Natural killer cell treated with Interleukin-12 subunit alpha and Interleukin-12 subunit beta and Interleukin-15 and Interleukin-18, amount 100 ng/mL, for 72 hours (primary cell): ENCODE measurements at regions not wholly inside any gene's neighbourhood (a gene's known extent, or its start where the extent isn't known, plus 50 kb on each side); places are given as distances from the start of the nearest gene placed in this dataset.

Source experiments
- ATAC-seq, 2 donors: fragments of 150-1000 bp; cut with Tn5 transposase in 1 of 2; sonication (Bioruptor Pico), chemical (Tn5 transposase) in 1 of 2; 2 replicates each; pipeline ENCODE4 v1.10.0; 2021
- DNase-seq: peaks from one replicate; pipeline ENCODE4 v3.0.0; 2022; ENCODE audit warnings: low spot score
- H3K27ac Mint-ChIP-seq, 2 donors: 1 replicate in 1 of 2; 2 replicates in 1 of 2; pipeline ENCODE4 v1.8.0; 2022; ENCODE audit warnings: mixed read lengths in 2 of 2, mild to moderate bottlenecking in 1 of 2, moderate library complexity in 1 of 2
- H3K27me3 Mint-ChIP-seq, 2 donors: 1 replicate in 1 of 2; 2 replicates in 1 of 2; pipeline ENCODE4 v1.8.0; 2022; ENCODE audit warnings: mixed read lengths in 2 of 2
- H3K36me3 Mint-ChIP-seq: one replicate; pipeline ENCODE4 v1.8.0; 2022; ENCODE audit warnings: mixed read lengths
- H3K4me1 Mint-ChIP-seq, 2 donors: 1 replicate in 1 of 2; 2 replicates in 1 of 2; pipeline ENCODE4 v1.8.0; 2022; ENCODE audit warnings: low read depth in 2 of 2, mixed read lengths in 2 of 2, mild to moderate bottlenecking in 1 of 2
- H3K4me3 Mint-ChIP-seq: one replicate; pipeline ENCODE4 v1.8.0; 2022; ENCODE audit warnings: mixed read lengths
- H3K9me3 Mint-ChIP-seq: 2 replicates; pipeline ENCODE4 v1.8.0; 2022; ENCODE audit warnings: mixed read lengths

- Mint-ChIP-seq H3K27me3 (no peaks in the 10 kb centered on the region), H3K27ac (no peak overlapping the region), H3K36me3 (peaks cover 13% of the 10 kb centered on the region), H3K4me3 (no peak overlapping the region), H3K4me1 (no peaks in the 10 kb centered on the region), H3K9me3 (peaks cover 13% of the 10 kb centered on the region)
- DNase-seq (no peak), ATAC-seq (no peak)
Observed at GRCh38 chr5:165829504-165829903, 2324.1 kb downstream of the MAT2B start.

GRCh38 chr5:165834891-165835290, 2329.5 kb downstream of the MAT2B start:
- no peak overlapping the region for H3K4me3 Mint-ChIP-seq
- no peak for ATAC-seq
- H3K4me1 Mint-ChIP-seq: no peaks in the 10 kb centered on the region
- no peak for DNase-seq
- H3K9me3 Mint-ChIP-seq: peaks cover 20% of the 10 kb centered on the region
- peaks cover 10% of the 10 kb centered on the region for H3K36me3 Mint-ChIP-seq
- no peak overlapping the region for H3K27ac Mint-ChIP-seq
- no peaks in the 10 kb centered on the region for H3K27me3 Mint-ChIP-seq

- DNase-seq: no peak
- H3K27me3 Mint-ChIP-seq: no peaks in the 10 kb centered on the region
- ATAC-seq: no peak
- no peak overlapping the region for H3K4me3 Mint-ChIP-seq
- no peak overlapping the region for H3K27ac Mint-ChIP-seq
- H3K36me3 Mint-ChIP-seq: peaks cover 6% of the 10 kb centered on the region
- H3K4me1 Mint-ChIP-seq: no peaks in the 10 kb centered on the region
- H3K9me3 Mint-ChIP-seq: peaks cover 17% of the 10 kb centered on the region
Observed at GRCh38 chr5:165836046-165836445, 2330.6 kb downstream of the MAT2B start.

- H3K27me3 Mint-ChIP-seq: no peaks in the 10 kb centered on the region
Observed at GRCh38 chr5:165837286-165837685, 2331.9 kb downstream of the MAT2B start.

GRCh38 chr5:165844571-165844970, 2339.2 kb downstream of the MAT2B start:
- H3K9me3 Mint-ChIP-seq: peaks cover 19% of the 10 kb centered on the region
- no peak for ATAC-seq
- no peak overlapping the region for H3K4me3 Mint-ChIP-seq

More at GRCh38 chr5:165837286-165837685, 2331.9 kb downstream of the MAT2B start:
- no peak for ATAC-seq
- no peaks in the 10 kb centered on the region for H3K4me1 Mint-ChIP-seq
- peaks cover 4% of the 10 kb centered on the region for H3K36me3 Mint-ChIP-seq
- no peak for DNase-seq
- peaks cover 12% of the 10 kb centered on the region for H3K9me3 Mint-ChIP-seq
- H3K27ac Mint-ChIP-seq: no peak overlapping the region
- H3K4me3 Mint-ChIP-seq: no peak overlapping the region

GRCh38 chr5:165858118-165858517, 2352.7 kb downstream of the MAT2B start:
- Mint-ChIP-seq H3K4me1 (no peaks in the 10 kb centered on the region), H3K27ac (no peak overlapping the region), H3K4me3 (no peak overlapping the region), H3K36me3 (peaks cover 19% of the 10 kb centered on the region), H3K27me3 (no peaks in the 10 kb centered on the region), H3K9me3 (peaks cover 21% of the 10 kb centered on the region)
- DNase-seq (no peak), ATAC-seq (no peak)

More at GRCh38 chr5:165844571-165844970, 2339.2 kb downstream of the MAT2B start:
- H3K27ac Mint-ChIP-seq: no peak overlapping the region
- H3K4me1 Mint-ChIP-seq: no peaks in the 10 kb centered on the region
- no peaks in the 10 kb centered on the region for H3K27me3 Mint-ChIP-seq
- DNase-seq: no peak
- H3K36me3 Mint-ChIP-seq: no peaks in the 10 kb centered on the region

GRCh38 chr5:165859251-165859650, 2353.8 kb downstream of the MAT2B start:
- Mint-ChIP-seq H3K27me3 (no peaks in the 10 kb centered on the region), H3K36me3 (peaks cover 20% of the 10 kb centered on the region), H3K4me1 (no peaks in the 10 kb centered on the region), H3K4me3 (no peak overlapping the region), H3K27ac (no peak overlapping the region), H3K9me3 (peaks cover 24% of the 10 kb centered on the region)
- DNase-seq (no peak), ATAC-seq (no peak)

GRCh38 chr5:165863239-165863638, 2357.8 kb downstream of the MAT2B start:
- Mint-ChIP-seq H3K4me1 (no peaks in the 10 kb centered on the region), H3K4me3 (no peak overlapping the region), H3K36me3 (peaks cover 5% of the 10 kb centered on the region), H3K27ac (no peak overlapping the region), H3K9me3 (peaks cover 15% of the 10 kb centered on the region), H3K27me3 (no peaks in the 10 kb centered on the region)
- ATAC-seq: no peak
- no peak for DNase-seq

GRCh38 chr5:165871291-165871690, 2365.9 kb downstream of the MAT2B start:
- Mint-ChIP-seq H3K36me3 (no peaks in the 10 kb centered on the region), H3K9me3 (peaks cover 18% of the 10 kb centered on the region), H3K27me3 (no peaks in the 10 kb centered on the region), H3K4me1 (no peaks in the 10 kb centered on the region), H3K27ac (no peak overlapping the region), H3K4me3 (no peak overlapping the region)
- ATAC-seq (no peak), DNase-seq (no peak)

- H3K36me3 Mint-ChIP-seq: peaks cover 8% of the 10 kb centered on the region
- no peaks in the 10 kb centered on the region for H3K4me1 Mint-ChIP-seq
- no peak for ATAC-seq
Observed at GRCh38 chr5:165874851-165875250, 2369.4 kb downstream of the MAT2B start.

GRCh38 chr5:165876538-165876937, 2371.1 kb downstream of the MAT2B start:
- ATAC-seq (no peak), DNase-seq (no peak)
- H3K36me3 Mint-ChIP-seq: peaks cover 8% of the 10 kb centered on the region
- H3K27me3 Mint-ChIP-seq: no peaks in the 10 kb centered on the region
- H3K4me1 Mint-ChIP-seq: no peaks in the 10 kb centered on the region
- H3K27ac Mint-ChIP-seq: no peak overlapping the region
- no peak overlapping the region for H3K4me3 Mint-ChIP-seq
- H3K9me3 Mint-ChIP-seq: peaks cover 25% of the 10 kb centered on the region

More at GRCh38 chr5:165874851-165875250, 2369.4 kb downstream of the MAT2B start:
- Mint-ChIP-seq H3K27ac (no peak overlapping the region), H3K9me3 (peaks cover 31% of the 10 kb centered on the region), H3K27me3 (no peaks in the 10 kb centered on the region), H3K4me3 (no peak overlapping the region)
- no peak for DNase-seq

- DNase-seq (no peak), ATAC-seq (no peak)
- H3K36me3 Mint-ChIP-seq: peaks cover 8% of the 10 kb centered on the region
- H3K9me3 Mint-ChIP-seq: peaks cover 23% of the 10 kb centered on the region
- H3K27ac Mint-ChIP-seq: no peak overlapping the region
- H3K27me3 Mint-ChIP-seq: no peaks in the 10 kb centered on the region
- no peak overlapping the region for H3K4me3 Mint-ChIP-seq
- H3K4me1 Mint-ChIP-seq: no peaks in the 10 kb centered on the region
Observed at GRCh38 chr5:165877475-165877874, 2372.1 kb downstream of the MAT2B start.

- ATAC-seq (no peak), DNase-seq (no peak)
- H3K9me3 Mint-ChIP-seq: peaks cover 20% of the 10 kb centered on the region
- no peaks in the 10 kb centered on the region for H3K27me3 Mint-ChIP-seq
- no peak overlapping the region for H3K27ac Mint-ChIP-seq
- peaks cover 8% of the 10 kb centered on the region for H3K36me3 Mint-ChIP-seq
- H3K4me1 Mint-ChIP-seq: no peaks in the 10 kb centered on the region
- H3K4me3 Mint-ChIP-seq: no peak overlapping the region
Observed at GRCh38 chr5:165881259-165881658, 2375.8 kb downstream of the MAT2B start.

- H3K27ac Mint-ChIP-seq: no peak overlapping the region
- H3K4me3 Mint-ChIP-seq: no peak overlapping the region
- DNase-seq (no peak), ATAC-seq (no peak)
- H3K27me3 Mint-ChIP-seq: no peaks in the 10 kb centered on the region
- H3K4me1 Mint-ChIP-seq: no peaks in the 10 kb centered on the region
- H3K9me3 Mint-ChIP-seq: peaks cover 16% of the 10 kb centered on the region
- peaks cover 6% of the 10 kb centered on the region for H3K36me3 Mint-ChIP-seq
Observed at GRCh38 chr5:165882099-165882498, 2376.7 kb downstream of the MAT2B start.

GRCh38 chr5:165885623-165886350, 2380.4 kb downstream of the MAT2B start:
- Mint-ChIP-seq H3K4me3 (no peak overlapping the region), H3K36me3 (no peaks in the 10 kb centered on the region), H3K4me1 (no peaks in the 10 kb centered on the region), H3K27me3 (no peaks in the 10 kb centered on the region), H3K9me3 (peaks cover 22% of the 10 kb centered on the region), H3K27ac (no peak overlapping the region)
- DNase-seq: no peak
- ATAC-seq: no peak
